ENCODE measurements at regions not wholly inside any gene's neighbourhood (a gene's known extent, or its start where the extent isn't known, plus 50 kb on each side); places are given as distances from the start of the nearest gene placed in this dataset.

DNA sequence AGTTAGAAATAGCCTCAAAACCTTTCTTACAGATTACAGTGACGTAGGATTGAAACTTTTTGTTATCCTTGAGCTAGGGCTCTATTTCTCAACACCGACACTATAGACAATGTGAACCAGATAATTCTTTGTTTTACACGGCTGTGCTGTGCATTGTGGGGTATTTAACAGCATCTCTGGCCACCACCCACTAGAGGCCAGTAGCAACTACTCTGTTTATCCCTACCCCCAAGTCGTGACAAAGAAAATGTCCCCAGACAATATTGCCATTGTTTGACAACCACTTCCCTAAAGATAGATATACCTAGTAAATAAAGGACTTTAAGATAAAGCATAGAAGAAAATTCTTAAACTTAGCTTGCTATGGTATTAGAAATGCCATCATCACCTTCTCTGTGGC is 359.6 kb downstream of the ARL4A start:
- no peak for DNase-seq

- DNase-seq = no peak
Observed at GRCh38 chr7:13049946-13050345, 362.5 kb downstream of the ARL4A start.

DNA sequence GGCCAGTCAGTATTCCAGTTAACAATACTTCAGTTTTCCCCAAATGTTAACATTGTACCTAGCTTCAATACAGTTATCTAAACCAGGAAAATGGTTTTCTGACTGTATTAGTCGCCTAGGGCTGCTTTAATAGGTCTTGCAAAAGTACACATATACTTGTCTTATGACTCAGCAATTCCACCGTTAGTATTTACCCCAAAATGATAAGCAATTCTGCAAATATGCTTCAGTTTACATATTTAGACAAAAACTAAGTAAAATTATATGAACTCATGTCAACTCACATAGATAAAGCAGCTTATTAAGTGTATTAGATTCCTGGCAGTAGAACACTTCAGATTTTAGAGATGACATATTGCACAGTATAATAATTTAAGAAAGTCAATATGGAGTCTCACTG is 363.3 kb downstream of the ARL4A start:
- DNase-seq = no peak

DNA sequence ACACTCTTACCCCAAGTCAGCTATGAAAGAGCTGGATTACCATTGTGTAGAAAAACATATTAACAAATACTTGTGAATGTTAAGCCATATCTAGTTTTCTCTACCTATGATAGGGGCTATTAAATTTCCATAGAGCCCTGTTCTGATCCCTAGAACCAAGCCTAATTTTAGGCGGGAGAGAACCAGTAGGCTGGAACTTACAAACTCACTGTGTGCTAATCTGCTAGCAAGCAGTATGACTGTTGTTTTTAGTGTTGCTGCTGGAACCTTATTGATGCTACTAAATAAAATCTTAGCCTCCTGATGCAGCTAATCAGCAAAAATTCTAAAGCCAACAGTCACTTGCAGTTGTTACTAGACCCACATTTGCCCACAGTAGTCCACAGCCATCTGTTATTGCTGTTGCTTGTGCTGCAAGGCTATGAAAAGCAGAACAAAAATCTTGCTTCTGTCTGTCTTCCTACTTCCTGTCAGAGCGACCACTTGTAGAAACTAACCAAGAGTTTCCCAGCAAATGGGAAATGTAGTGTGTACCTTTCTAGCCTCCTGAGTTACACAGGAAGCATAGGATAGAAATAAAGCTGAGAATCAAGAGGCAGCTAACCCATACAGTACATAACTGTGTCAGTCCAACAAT is 368.4 kb downstream of the ARL4A start:
- no peak for DNase-seq

- DNase-seq = no peak
Observed at GRCh38 chr7:13057462-13058200, 370.2 kb downstream of the ARL4A start.

GRCh38 chr7:13060173-13060572 is 372.7 kb downstream of the ARL4A start:
- no peak for DNase-seq

DNA sequence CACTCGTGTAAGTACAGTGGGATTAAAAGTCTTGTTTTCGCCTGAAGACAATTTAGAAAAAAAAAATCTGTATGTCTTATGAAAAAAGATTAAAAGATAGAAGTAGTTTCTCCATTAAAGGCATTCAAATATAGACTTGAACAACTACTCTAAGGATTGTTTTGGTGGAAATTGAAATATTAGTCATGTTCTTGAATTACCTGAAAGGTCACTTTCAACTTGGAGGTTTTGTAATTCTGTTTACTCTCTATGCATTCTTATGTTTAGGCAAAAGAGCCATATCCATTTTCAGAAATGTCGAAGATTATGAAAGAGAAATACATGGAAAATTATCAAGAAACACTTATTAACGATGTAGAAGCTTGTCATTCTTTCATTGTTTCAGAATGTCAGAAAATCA is 373.7 kb downstream of the ARL4A start:
- DNase-seq = no peak

DNA sequence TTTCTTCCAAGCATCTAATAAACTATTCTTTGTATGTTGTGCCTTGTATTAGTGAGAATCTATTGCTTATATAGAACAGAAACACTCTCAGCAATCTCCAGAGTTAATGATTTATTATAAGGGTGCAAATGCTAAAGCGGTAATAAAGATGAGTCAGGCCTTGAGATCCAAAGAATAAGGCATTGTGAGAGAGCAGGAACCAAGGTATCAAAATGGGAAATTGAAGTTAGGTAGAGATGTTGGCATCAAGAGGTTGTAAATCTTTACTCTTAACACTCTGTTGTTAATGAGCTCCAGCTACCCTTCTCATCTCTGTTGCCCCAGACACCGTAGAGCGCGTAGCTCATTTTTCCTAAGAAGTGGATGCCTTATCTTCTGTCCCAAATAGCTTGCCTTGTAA is 375.2 kb downstream of the ARL4A start:
- DNase-seq = no peak

GRCh38 chr7:13067036-13067435 is 379.6 kb downstream of the ARL4A start:
- no peak for DNase-seq

DNA sequence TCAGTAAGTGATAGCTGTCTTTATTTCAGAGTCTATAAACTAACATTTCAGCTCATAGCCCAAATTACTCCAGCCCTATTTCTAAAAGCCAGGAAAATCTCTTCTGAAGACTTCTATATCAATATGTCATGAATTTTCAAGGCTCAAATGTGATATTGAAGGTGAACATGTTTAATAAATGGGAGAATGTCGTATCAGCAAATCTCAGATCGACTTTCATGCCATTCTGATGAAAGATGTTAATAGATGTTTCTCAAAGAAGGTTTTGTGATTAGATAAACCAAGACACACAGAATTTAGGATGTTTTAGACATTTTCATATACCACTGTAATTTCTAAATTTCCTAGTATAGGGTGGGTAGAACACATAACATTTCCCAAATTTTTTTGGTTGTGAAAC is 380.6 kb downstream of the ARL4A start:
- DNase-seq = no peak

DNA sequence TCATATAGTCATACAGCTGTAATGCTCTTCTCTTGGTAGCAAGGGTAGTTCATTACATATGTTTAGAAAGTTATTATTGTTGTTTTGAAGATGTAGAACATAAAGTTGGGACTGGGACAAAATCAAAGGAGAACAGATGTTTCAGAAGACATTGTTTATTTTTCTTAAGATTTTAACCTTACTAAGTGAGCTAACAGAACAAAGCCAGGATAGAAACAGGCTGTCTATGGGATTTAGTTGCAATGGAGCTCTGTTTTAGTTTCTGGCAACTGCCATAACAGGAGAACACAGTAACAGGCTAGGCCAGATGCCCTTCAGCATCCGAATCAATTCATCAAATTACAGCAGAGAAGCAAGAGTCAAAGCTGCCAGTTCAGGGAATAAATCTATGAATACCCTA is 382.4 kb downstream of the ARL4A start:
- no peak for DNase-seq

DNA sequence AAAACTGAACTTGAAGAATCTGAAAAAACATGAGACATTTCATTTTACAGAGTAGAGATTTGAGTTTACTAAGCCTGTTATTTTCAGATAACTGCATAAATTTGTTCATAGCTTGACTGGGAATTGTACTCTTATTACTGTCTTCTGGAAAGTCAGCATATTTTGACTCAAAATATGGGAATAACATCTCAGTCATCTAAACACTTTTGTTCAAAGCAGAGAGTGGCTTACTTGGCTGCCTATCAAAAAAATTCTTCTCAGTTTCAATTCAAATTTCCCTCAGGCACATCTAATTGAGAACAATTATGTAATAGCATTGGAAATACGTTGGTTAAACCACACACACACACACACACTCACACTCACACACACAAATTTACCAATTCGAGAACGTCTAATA is 384.6 kb downstream of the ARL4A start:
- no peak for DNase-seq

DNA sequence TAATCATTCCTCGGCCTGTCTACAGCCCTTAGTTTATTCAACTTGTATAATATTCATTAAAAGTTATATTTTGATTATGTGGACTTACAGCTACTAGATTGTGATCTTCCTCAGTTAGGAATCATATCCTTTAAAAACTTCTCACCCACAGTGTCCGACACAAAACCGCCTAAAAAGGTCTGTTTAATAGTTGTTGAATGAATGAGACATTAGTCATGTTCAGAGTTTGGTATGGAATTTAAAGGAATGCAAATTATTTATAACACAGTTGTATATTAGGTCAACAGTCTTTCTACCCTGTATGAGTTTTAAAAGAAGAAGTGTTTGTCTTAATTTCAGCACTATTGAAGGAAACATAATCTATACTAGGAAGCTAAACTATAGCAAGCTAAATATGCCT is 390.0 kb downstream of the ARL4A start:
- DNase-seq = no peak

DNA sequence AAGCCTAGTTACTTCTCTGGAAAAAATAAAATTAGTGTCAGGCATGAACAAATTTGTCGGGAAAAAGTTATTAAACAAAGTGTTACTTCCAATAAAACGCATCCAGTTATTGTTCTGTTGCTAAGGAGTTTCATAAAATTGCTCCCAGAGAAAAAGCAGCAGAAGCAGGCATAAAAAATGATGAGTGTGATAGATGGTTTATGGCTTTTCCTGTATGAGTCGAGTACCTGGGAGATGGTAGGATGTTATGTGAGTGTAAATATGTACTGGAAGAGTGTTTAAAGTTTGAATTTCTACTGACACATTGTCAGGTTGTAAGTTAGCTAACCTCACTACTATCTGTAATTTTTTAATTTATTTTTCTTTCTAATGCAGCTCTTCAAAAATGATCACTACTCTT is 390.7 kb downstream of the ARL4A start:
- DNase-seq = no peak

DNA sequence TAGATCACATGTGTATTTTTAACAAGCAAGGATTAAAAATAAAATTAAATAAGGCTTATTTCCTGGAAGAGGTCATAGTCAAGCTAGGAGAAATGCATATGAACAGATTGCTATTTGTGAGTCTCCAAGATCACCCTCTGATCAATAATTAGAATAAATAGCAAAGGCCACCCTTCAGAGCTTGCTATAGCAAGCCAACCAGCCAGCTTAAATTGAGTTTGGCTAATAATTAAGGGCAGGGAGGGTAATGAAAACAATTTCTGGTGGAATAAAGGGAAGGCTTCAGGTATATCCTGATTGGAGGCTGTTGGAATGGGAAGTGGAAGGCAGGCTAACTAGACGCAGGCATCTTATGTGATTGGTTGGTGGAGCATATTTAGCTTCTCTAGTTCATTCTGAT is 403.5 kb downstream of the ARL4A start:
- no peak for DNase-seq

GRCh38 chr7:13091974-13092707 is 404.7 kb downstream of the ARL4A start:
- DNase-seq = no peak

DNA sequence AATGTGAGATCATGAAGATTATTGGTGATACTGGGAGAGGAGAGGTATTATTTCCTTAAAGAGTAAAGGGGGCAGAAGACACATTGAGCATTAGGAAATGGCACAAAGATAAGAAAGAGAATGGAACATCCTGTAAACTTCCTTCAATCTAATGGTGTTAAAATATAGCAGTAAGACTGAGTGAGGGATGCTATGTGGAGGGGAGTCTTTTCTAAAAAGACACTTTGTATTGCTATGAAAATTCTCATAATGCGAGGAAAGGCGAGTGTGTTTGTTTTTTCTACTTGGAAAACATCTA is 405.2 kb downstream of the ARL4A start:
- no peak for DNase-seq

GRCh38 chr7:13093160-13093559 is 405.7 kb downstream of the ARL4A start:
- no peak for DNase-seq

DNA sequence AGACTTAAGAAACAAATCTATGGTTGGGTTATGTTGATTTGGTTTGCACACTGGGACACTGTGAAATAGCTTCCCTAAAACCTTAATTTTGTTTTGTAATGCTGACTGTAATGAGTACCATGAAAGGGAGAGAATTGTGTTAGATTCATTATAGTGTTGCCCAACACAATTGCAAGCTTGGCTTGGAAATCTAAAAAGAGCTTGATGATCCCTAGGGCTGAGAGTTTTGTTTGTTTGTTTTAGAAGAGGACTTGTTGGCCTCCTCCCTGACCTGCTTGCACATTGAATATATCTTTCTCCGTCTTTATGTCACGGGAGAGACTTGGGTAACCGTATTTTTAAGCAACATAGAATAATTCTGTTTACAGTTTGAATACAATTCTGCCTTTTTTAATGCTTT is 410.1 kb downstream of the ARL4A start:
- no peak for DNase-seq

DNA sequence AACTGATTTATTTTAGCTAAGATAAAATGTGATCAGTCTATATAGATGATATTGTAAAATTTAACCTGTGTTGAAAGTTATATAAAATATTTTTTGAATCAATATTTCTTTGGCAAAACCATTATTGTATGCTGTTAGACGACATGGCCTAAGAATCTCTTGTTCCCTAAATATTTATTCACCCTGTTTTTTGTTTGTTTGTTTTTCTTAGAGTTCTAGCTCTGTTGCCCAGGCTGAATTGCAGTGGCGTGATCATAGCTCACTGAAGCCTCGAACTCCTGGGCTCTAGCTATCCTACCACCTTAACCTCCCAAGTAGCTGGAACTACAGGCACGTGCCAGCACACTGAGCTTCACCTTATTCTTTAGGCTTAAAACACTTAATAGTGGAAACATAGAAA is 410.7 kb downstream of the ARL4A start:
- DNase-seq = no peak

- DNase-seq = no peak
Observed at GRCh38 chr7:13099154-13099795, 411.8 kb downstream of the ARL4A start.

DNA sequence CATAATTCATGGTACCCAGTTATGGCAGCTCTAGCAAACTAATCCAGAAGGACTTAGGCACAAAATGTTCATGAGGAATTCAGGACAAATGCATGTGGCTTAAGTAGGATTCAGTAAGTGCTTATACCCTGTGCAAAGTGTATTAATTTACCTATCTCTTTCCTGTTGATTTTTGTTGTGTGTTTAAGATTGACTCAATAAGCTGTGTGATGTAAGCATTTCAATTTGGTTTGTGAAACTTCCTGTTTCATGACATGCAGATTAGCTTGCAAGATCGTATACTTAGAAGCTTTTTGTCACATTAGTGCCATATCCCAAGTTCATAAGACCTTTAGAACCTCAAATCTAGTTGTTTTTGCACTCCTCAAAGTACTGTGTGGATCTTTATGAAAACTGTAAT is 416.7 kb downstream of the ARL4A start:
- DNase-seq = no peak

DNA sequence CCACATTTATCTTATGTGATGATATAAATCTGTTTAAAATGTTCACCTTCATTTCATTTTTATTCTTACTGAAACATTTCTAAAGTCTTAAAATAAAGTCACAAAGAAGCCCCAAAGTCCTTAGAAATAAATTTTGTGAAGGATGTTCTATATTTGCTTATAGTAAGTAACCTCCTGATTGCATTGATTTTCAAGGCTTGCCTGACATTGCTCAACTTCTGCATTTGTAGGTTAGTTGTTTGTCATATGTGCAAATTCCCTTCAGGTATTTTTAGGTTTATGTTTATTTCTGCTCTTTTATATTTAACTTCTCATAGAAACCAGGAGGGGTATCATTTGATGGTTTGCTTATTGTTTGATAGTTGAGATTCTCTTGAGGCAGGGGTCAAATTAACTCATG is 417.8 kb downstream of the ARL4A start:
- DNase-seq = no peak

GRCh38 chr7:13106513-13106912 is 419.1 kb downstream of the ARL4A start:
- no peak for DNase-seq

All from CD4-positive, alpha-beta T cell treated with Interferon alpha-2 for 1 hour (primary cell).